HAP-1 (cell line): ENCODE measurements at regions not wholly inside any gene's neighbourhood (a gene's known extent, or its start where the extent isn't known, plus 50 kb on each side); places are given as distances from the start of the nearest gene placed in this dataset.
A peak's percentile ranks its signal among the peaks of the same experiment; 100 is the strongest.

Experiments
- DNase-seq, 2 experiments: peaks; one replicate each; pipeline ENCODE4 v3.0.0-alpha.2; 2016 to 2020; ENCODE audit warnings: low spot score in 2 of 2
- H3K27me3 ChIP-seq: fragments of 250-450 bp; sonication (Bioruptor Pico); 2 replicates; pipeline ENCODE4 v1.5.1; 2020; ENCODE audit warnings: low read depth, mild to moderate bottlenecking, moderate library complexity
- H3K36me3 ChIP-seq: fragments of 250-450 bp; sonication (Bioruptor Pico); replicated peaks from 2 replicates; pipeline ENCODE4 v1.5.1; 2020; ENCODE audit warnings: mild to moderate bottlenecking
- H3K4me1 ChIP-seq: fragments of 250-450 bp; sonication (Bioruptor Pico); 2 replicates; pipeline ENCODE4 v1.5.1; 2020; ENCODE audit warnings: mild to moderate bottlenecking
- H3K4me3 ChIP-seq: fragments of 250-450 bp; sonication (Bioruptor Pico); 2 replicates; pipeline ENCODE4 v1.5.1; 2020; ENCODE audit warnings: mild to moderate bottlenecking, moderate library complexity
- H3K9me3 ChIP-seq: fragments of 250-450 bp; sonication (Bioruptor Pico); 2 replicates; pipeline ENCODE4 v1.5.1; 2020; ENCODE audit warnings: mild to moderate bottlenecking, moderate library complexity
- in situ Hi-C: fragments of 300-500 bp; cut with MboI; formaldehyde crosslinking; loops from 3 replicates; pipeline ENCODE4 v1.14.3; 2020; ENCODE audit warnings: low sequenced_read_pairs, inconsistent platforms, mixed read lengths

GRCh38 chr11:29959488-29959887 lies 57.3 kb downstream of the KCNA4 start:
- Histone ChIP-seq H3K36me3 (no peaks in the 10 kb centered on the region), H3K27me3 (no peaks in the 10 kb centered on the region), H3K4me1 (peaks cover 6% of the 10 kb centered on the region; the same call in 1 of the 2 replicates), H3K9me3 (no peaks in the 10 kb centered on the region), H3K4me3 (no peak overlapping the region)
- in situ Hi-C loops, result no loop called here
- DNase-seq, result peak; percentile 15 to 62

- no peak overlapping the region for H3K4me3 ChIP-seq
- no peak for DNase-seq
- peaks cover 6% of the 10 kb centered on the region; the same call in 1 of the 2 replicates for H3K4me1 ChIP-seq
- H3K9me3 ChIP-seq, result no peaks in the 10 kb centered on the region
- no peaks in the 10 kb centered on the region for H3K27me3 ChIP-seq
- in situ Hi-C loops, result no loop called here
- H3K36me3 ChIP-seq, result no peaks in the 10 kb centered on the region
Observed at GRCh38 chr11:29957431-29957830, 59.4 kb downstream of the KCNA4 start.

GRCh38 chr11:29956076-29956556 lies 60.7 kb downstream of the KCNA4 start:
- no peak overlapping the region for H3K4me3 ChIP-seq
- DNase-seq, result no peak
- no peaks in the 10 kb centered on the region for H3K9me3 ChIP-seq
- H3K4me1 ChIP-seq, result peaks cover 6% of the 10 kb centered on the region; the same call in 1 of the 2 replicates
- no peaks in the 10 kb centered on the region for H3K27me3 ChIP-seq
- in situ Hi-C loops, result no loop called here
- H3K36me3 ChIP-seq, result no peaks in the 10 kb centered on the region

DNA sequence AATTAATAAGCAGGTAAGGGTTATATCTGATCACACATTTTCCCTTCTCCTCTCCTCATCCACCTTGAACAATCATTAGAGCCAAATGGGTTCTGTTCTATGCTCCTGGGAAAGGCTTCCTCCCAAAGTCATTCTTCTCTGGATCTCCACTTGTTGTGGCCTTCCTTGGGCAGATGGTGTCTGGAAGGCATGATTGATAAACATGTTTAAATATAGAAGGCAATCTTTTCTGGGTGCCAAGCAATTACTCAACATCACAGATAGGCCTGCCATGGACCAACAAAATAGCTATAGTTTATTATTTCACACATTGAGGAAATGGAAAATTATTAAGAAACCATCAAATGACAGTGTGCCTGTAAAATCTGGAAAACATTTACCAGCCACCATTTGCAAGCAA lies 73.5 kb downstream of the KCNA4 start:
- in situ Hi-C loops, result no loop called here

DNA sequence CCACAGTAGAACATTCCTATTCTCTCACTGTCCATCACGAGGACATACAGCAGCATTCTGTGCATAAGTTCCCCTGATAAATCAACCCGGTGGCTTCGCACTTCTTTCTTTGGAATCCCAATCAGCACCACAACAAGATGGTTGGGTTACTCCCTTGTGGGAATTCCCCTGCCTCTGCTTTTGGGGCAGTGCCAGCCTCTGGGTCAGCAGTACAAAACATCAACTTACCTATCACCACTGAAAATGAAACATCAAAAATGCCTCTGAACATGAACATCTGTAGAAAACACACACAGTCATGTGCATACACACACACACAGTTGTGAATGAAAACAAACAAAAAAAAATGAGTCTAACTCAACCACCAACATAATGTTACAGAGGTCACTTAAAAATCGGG lies 79.3 kb downstream of the KCNA4 start:
- in situ Hi-C loops, result no loop called here
- no peak for DNase-seq
- Histone ChIP-seq H3K4me3 (no peak overlapping the region), H3K36me3 (no peaks in the 10 kb centered on the region), H3K9me3 (no peaks in the 10 kb centered on the region), H3K4me1 (no peaks in the 10 kb centered on the region), H3K27me3 (no peaks in the 10 kb centered on the region)

More for the DNA sequence above, 73.5 kb downstream of the KCNA4 start:
- H3K9me3 ChIP-seq, result no peaks in the 10 kb centered on the region
- no peaks in the 10 kb centered on the region for H3K4me1 ChIP-seq
- H3K36me3 ChIP-seq, result no peaks in the 10 kb centered on the region
- DNase-seq, result no peak
- no peaks in the 10 kb centered on the region for H3K27me3 ChIP-seq
- H3K4me3 ChIP-seq, result no peak overlapping the region

DNA sequence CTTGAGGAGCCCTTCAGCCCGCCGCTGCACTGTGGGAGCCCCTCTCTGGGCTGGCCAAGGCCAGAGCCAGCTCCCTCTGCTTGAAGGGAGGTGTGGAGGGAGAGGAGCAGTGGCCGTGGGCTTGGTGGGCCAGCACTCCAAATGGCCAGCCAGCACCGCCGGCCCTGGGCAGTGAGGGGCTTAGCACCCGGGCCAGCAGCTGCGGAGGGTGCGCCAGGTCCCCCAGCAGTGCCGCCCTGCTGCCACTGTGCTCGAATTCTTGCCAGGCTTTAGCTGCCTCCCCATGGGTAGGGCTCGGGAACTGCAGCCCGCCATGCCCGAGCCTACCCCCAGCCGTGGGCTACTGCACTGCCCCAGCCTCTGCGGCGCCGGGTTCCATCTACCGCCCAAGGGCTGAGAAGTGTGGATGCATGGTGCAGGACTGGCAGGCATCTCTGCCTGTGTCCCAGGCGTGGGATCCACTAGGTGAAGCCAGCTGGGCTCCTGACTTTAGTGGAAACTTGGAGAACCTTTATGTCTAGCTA lies 82.7 kb downstream of the KCNA4 start:
- Histone ChIP-seq H3K36me3 (no peaks in the 10 kb centered on the region), H3K27me3 (no peaks in the 10 kb centered on the region), H3K4me3 (no peak overlapping the region), H3K9me3 (no peaks in the 10 kb centered on the region), H3K4me1 (no peaks in the 10 kb centered on the region)
- in situ Hi-C loops, result no loop called here
- DNase-seq, result no peak

GRCh38 chr11:29916040-29916439 lies 100.8 kb downstream of the KCNA4 start:
- Histone ChIP-seq H3K36me3 (no peaks in the 10 kb centered on the region), H3K27me3 (no peaks in the 10 kb centered on the region; the same call in 1 of the 2 replicates), H3K4me3 (no peak overlapping the region), H3K4me1 (no peaks in the 10 kb centered on the region), H3K9me3 (no peaks in the 10 kb centered on the region)
- in situ Hi-C loops, result no loop called here
- DNase-seq, result no peak

GRCh38 chr11:29914203-29914930 lies 102.5 kb downstream of the KCNA4 start:
- no peak for DNase-seq
- Histone ChIP-seq H3K27me3 (no peaks in the 10 kb centered on the region; the same call in 1 of the 2 replicates), H3K4me1 (no peaks in the 10 kb centered on the region), H3K36me3 (no peaks in the 10 kb centered on the region), H3K4me3 (no peak overlapping the region), H3K9me3 (no peaks in the 10 kb centered on the region)
- in situ Hi-C loops, result no loop called here

GRCh38 chr11:29913352-29913751 lies 103.5 kb downstream of the KCNA4 start:
- no peaks in the 10 kb centered on the region; the same call in 1 of the 2 replicates for H3K27me3 ChIP-seq
- H3K9me3 ChIP-seq, result no peaks in the 10 kb centered on the region
- in situ Hi-C loops, result no loop called here
- H3K4me1 ChIP-seq, result no peaks in the 10 kb centered on the region
- no peak overlapping the region for H3K4me3 ChIP-seq
- DNase-seq, result no peak
- H3K36me3 ChIP-seq, result no peaks in the 10 kb centered on the region

DNA sequence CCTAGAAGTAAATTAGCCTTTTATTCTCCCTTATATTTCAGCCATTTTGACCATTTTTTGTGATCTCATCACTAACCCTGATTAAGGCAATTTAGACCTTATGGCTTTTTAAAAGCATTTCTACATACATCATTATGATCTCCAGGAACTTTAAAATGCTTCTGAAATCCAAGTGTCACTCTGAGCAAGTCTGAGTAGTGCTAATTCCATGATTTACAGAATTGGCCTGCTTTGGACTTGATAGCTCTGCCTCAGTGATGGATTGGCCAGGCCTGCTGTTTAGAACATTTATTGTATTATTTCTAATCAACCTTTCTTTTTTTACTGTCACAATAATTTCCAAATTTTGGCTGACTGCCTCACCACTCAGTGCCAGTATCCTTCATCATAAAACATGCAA lies 116.4 kb downstream of the KCNA4 start:
- no peaks in the 10 kb centered on the region for H3K27me3 ChIP-seq
- no peaks in the 10 kb centered on the region for H3K36me3 ChIP-seq
- no peak for DNase-seq
- H3K9me3 ChIP-seq, result no peaks in the 10 kb centered on the region
- in situ Hi-C loops, result no loop called here
- H3K4me3 ChIP-seq, result no peak overlapping the region
- no peaks in the 10 kb centered on the region for H3K4me1 ChIP-seq

- no peaks in the 10 kb centered on the region for H3K9me3 ChIP-seq
- H3K4me1 ChIP-seq, result no peaks in the 10 kb centered on the region
- H3K36me3 ChIP-seq, result no peaks in the 10 kb centered on the region
- no peaks in the 10 kb centered on the region for H3K27me3 ChIP-seq
- in situ Hi-C loops, result no loop called here
- no peak for DNase-seq
- no peak overlapping the region for H3K4me3 ChIP-seq
Observed at GRCh38 chr11:29879560-29879959, 137.3 kb downstream of the KCNA4 start.

DNA sequence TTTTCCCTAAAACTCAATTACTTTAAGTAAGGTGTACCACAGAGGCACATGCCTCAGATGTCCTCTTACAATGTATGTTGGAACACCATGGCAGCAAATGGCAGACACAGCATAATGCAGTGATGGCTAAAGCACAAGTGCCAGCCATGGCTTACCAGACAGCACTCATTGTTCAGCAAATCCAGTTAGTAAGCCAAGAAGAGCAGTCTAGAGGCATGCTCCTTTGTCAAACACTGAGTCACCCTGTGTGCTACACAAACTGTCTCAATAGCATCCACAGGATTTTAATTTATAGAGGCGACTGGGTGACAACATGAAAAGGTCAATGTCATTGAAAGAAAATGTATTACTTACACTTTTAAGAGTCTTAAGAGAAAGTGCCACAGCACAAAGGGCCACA lies 140.6 kb downstream of the KCNA4 start:
- Histone ChIP-seq H3K36me3 (no peaks in the 10 kb centered on the region), H3K27me3 (no peaks in the 10 kb centered on the region), H3K4me3 (no peak overlapping the region), H3K9me3 (no peaks in the 10 kb centered on the region), H3K4me1 (no peaks in the 10 kb centered on the region)
- in situ Hi-C loops, result no loop called here
- no peak for DNase-seq

DNA sequence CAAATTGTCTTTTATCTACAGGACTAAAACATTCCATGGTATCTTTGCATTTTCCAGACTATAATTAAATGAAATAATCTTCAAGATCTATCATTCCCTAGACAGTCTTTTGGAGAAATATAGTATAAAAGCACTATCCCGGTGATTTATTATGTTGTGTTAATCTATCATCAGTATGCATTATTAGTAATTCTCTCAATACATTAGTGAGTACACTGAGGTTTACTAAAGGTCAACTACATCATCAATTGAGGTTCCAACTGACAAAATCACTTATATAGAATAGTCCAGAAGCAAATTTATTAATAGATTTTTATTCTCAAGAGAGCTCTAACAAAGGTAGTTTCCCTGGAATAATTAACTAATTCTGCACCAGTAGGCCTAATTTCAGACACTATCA lies 169.6 kb downstream of the KCNA4 start:
- in situ Hi-C loops, result no loop called here
- H3K4me1 ChIP-seq, result no peaks in the 10 kb centered on the region
- no peaks in the 10 kb centered on the region for H3K36me3 ChIP-seq
- H3K27me3 ChIP-seq, result no peaks in the 10 kb centered on the region
- H3K9me3 ChIP-seq, result no peaks in the 10 kb centered on the region
- H3K4me3 ChIP-seq, result no peak overlapping the region
- no peak for DNase-seq

- H3K4me1 ChIP-seq, result no peaks in the 10 kb centered on the region
- H3K36me3 ChIP-seq, result no peaks in the 10 kb centered on the region
- in situ Hi-C loops, result no loop called here
- no peaks in the 10 kb centered on the region for H3K9me3 ChIP-seq
- no peak for DNase-seq
- no peaks in the 10 kb centered on the region for H3K27me3 ChIP-seq
- no peak overlapping the region for H3K4me3 ChIP-seq
Observed at GRCh38 chr11:29844701-29845379, 172.0 kb downstream of the KCNA4 start.
